GM12865 (cell line): ENCODE measurements at regions not wholly inside any gene's neighbourhood (a gene's known extent, or its start where the extent isn't known, plus 50 kb on each side); places are given as distances from the start of the nearest gene placed in this dataset.

ENCODE experiments used
- DNase-seq: peaks from one replicate; pipeline ENCODE4 v3.0.0; 2010; ENCODE audit warnings: low read depth
- H3K4me3 ChIP-seq: 2 replicates; pipeline ENCODE4 v1.5.1; 2011; ENCODE audit warnings: mild to moderate bottlenecking, low read depth, low read length, control low read depth
- TF ChIP-seq, protein P1 (sequence below): IDR thresholded peaks from 2 replicates; pipeline ENCODE4 v1.5.1; 2011; ENCODE audit warnings: low read length, control low read depth, low read depth, inconsistent platforms; ENCODE audit not compliant: insufficient read depth; ENCODE audit errors: missing control alignments

DNA sequence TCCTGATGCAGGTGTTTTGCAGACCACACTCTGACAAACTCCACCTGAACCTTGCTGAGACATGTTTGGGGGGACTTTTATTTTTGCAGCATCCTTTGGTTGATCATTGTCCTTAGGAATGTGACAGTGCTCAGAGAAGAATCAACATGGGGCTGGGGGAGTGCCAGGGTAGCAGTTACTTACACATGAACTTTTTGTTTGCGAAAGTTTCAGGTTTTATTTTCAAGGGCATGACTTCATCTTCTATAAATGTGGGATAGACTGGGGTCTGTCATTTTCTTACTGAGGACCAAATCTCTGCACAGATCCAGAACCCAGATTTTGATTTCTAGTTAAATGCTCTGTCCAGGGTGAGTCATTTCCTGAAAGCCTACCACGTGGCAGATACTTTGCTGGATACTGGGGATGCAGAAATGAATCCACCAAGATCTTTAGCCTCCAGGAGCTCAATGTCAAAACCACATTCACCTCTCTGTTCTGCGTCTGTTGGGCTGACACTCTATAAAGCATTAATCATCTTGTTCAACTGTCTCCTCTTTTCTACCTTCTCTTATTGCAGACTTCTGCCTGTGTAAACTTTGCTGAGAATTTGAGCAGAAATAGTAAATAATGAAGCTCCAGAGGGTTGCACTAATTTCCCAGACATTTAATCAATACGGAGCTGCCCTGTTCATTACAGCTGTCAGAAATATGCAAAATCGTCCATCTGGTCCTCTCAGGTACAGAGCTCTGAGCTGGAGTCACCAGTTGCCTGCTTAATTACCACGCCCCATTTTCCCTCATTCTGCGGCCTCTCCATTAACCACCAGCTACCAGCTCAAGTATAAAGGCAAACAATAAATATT, 387.9 kb downstream of the MIAT start:
- no peak for DNase-seq
- no peak overlapping the region for H3K4me3 ChIP-seq
- TF ChIP-seq, protein P1, sequence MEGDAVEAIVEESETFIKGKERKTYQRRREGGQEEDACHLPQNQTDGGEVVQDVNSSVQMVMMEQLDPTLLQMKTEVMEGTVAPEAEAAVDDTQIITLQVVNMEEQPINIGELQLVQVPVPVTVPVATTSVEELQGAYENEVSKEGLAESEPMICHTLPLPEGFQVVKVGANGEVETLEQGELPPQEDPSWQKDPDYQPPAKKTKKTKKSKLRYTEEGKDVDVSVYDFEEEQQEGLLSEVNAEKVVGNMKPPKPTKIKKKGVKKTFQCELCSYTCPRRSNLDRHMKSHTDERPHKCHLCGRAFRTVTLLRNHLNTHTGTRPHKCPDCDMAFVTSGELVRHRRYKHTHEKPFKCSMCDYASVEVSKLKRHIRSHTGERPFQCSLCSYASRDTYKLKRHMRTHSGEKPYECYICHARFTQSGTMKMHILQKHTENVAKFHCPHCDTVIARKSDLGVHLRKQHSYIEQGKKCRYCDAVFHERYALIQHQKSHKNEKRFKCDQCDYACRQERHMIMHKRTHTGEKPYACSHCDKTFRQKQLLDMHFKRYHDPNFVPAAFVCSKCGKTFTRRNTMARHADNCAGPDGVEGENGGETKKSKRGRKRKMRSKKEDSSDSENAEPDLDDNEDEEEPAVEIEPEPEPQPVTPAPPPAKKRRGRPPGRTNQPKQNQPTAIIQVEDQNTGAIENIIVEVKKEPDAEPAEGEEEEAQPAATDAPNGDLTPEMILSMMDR = no peak

DNA sequence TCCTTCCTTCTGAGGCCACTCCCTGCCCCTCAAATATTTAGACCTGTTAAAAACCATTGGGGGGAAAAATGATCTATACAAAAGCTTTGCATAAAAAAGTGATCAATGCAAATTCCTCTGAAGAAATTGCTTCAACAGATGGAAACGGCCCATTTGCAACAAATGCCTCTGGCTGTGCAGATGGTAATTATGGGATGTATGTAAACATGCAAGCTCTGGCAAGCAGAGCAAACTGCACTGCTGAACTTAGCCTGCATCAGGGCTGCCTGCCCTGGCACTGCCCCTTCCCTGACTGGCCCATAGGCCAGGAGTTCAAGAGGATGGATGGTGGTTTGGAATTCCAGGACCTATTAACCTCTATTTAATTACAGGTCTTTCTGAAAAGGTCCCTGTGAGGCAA, 388.7 kb downstream of the MIAT start:
- H3K4me3 ChIP-seq = no peak overlapping the region
- DNase-seq = no peak
- TF ChIP-seq, protein P1 = no peak

DNA sequence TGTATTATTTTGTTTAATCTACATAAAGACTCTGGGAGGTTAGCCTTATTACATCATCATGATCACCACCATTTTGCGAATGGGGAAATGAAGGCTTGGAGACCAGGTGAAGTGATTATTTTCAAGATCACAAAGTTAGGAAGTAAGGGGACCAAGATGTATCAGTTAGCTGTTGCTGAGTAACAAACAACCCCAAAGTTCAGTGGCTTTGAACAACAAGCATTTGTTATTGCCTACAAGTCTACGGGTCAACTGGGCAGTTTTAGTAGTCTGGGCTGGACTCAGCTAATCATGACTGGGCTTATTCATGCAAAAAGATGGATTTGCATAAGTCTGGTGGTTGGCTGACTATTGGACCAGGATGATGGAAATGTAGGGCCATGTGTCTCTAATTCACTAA, 389.2 kb downstream of the MIAT start:
- no peak for DNase-seq

DNA sequence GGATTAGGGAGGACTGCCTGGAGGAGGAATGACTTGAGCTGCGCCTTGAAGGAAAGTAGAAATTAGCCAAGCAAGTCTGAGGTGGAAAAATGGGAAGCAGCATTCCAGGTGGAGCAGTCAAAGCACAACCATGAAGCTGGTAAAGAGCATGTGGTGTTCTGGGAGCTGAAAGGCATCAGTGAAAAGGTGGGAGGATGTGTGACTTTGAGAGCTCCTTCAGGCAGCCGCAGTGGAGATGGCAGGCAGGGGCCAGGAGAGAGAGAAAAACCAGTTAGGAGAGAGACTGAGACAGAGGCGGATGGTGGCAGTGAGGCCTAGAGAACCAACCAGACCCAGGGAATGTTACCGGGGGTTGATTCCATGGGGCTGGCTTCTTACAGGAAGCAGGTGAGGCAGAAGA, 393.4 kb downstream of the MIAT start:
- DNase-seq = no peak
- H3K4me3 ChIP-seq = no peak overlapping the region
- TF ChIP-seq, protein P1 = no peak

More for the DNA sequence above, 389.2 kb downstream of the MIAT start:
- H3K4me3 ChIP-seq = no peak overlapping the region
- TF ChIP-seq, protein P1 = no peak

DNA sequence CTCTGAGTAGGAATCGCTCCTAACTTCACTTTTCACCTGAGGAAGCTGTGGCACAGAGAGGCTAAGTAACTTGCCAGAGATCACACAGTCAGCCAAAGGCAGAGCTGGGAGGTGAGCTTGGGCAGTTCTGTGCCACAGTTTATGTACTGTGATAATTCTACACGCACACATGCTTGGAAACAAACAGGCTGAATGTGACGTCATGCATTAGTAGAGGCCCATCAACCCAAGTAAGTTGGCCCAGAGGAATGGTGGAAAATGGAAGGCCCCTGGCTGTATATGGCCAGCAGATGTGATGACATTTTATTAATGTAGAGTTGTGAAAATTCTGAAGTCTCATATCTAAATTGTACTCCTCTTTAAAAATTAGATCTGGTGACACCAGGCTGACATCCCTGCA, 394.0 kb downstream of the MIAT start:
- TF ChIP-seq, protein P1 = no peak
- H3K4me3 ChIP-seq = no peak overlapping the region
- no peak for DNase-seq

DNA sequence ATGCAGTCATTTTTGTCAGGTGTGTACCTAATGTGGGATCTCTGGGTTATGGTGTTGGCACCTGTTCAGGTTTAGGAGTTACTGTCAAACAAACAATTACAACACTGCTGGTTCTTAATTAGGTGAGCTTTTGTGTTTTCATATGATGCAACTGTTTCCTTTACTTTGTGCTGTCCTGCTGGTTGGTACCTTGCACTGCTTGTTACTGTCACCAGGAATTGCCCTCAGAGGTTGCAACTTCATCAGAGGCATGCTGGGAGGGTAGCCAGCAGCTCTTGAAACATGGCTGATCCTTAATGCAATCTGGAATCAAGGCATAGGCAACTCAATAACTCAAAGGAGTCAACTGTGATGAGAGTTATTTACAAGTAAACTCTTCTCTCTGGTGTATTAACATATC, 400.3 kb downstream of the MIAT start:
- TF ChIP-seq, protein P1 = no peak
- H3K4me3 ChIP-seq = no peak overlapping the region
- DNase-seq = no peak

DNA sequence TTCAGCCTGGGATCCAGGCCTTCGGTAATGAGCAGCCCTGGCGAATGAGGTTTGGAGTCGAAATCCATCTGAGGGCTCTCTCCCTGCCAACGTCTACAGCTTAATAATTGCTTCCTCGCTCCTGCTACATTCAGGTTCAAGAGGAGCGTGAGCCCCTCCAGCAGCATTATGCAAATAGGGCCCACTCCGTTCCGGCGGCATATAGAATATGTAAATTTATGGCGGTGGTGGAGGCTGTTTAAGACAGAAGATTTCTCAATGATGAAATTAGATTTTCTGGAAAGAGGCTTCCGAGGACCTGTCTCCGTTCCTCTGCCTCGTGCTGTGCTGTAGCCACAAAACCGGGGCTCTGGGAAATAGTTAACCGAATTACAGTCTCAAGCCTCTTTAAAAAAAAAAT, 402.8 kb downstream of the MIAT start:
- DNase-seq = no peak
- no peak overlapping the region for H3K4me3 ChIP-seq
- TF ChIP-seq, protein P1 = no peak
